B cell (primary cell): ENCODE measurements at regions not wholly inside any gene's neighbourhood (a gene's known extent, or its start where the extent isn't known, plus 50 kb on each side); places are given as distances from the start of the nearest gene placed in this dataset.

Experiments
- ATAC-seq: fragments of 200-7000 bp; cut with Tn5 transposase; one replicate; pipeline ENCODE4 v1.10.0; 2021; ENCODE audit warnings: low read depth, mild to moderate bottlenecking, moderate number of reproducible peaks, moderate library complexity
- CTCF ChIA-PET: fragments of 350-600 bp; sonication (Branson Sonifier 250); formaldehyde crosslinking; loops from one replicate; lab custom pipeline; 2021; ENCODE audit warnings: antibody characterized with exemption, inconsistent platforms; lab: Charles Lee
- POLR2A ChIA-PET: fragments of 350-600 bp; sonication (Branson Sonifier 250); formaldehyde crosslinking; loops from one replicate; lab custom pipeline; 2021; ENCODE audit warnings: antibody characterized with exemption; lab: Charles Lee
- DNase-seq: peaks from one replicate; pipeline ENCODE4 v3.0.0; 2013
- H2AFZ ChIP-seq: 2 replicates; pipeline ENCODE4 v1.6.1; 2012; ENCODE audit warnings: mild to moderate bottlenecking, low read depth, low read length; ENCODE audit not compliant: insufficient read depth, poor library complexity, severe bottlenecking
- H3K27ac ChIP-seq, 2 donors: 1 replicate in 1 of 2; 2 replicates in 1 of 2; pipeline ENCODE4 v1.5.1; 2012 to 2013; ENCODE audit warnings: low read length in 2 of 2, mild to moderate bottlenecking in 2 of 2, moderate library complexity in 1 of 2
- H3K27me3 ChIP-seq, 4 experiments: fragments of 200-600 bp in 1 of 4; sonication (generic) in 1 of 4; replicated peaks in 1 of 4; 1 replicate in 2 of 4; 2 replicates in 2 of 4; pipeline versions ENCODE4 v1.6.1 to v1.7.0; 2013 to 2016; ENCODE audit warnings: low read length in 3 of 4, mild to moderate bottlenecking in 2 of 4, mixed read lengths in 1 of 4, moderate library complexity in 1 of 4; ENCODE audit not compliant: insufficient read depth in 4 of 4, control insufficient read depth in 3 of 4; ENCODE audit errors: control extremely low read depth in 1 of 4
- H3K36me3 ChIP-seq, 2 experiments: replicated peaks in 1 of 2; 1 replicate in 1 of 2; 2 replicates in 1 of 2; pipeline versions ENCODE4 v1.6.1 to v1.7.1; 2013; ENCODE audit warnings: low read length in 1 of 2; ENCODE audit not compliant: insufficient read depth in 2 of 2, control insufficient read depth in 1 of 2; ENCODE audit errors: control extremely low read depth in 1 of 2, extremely low read depth in 1 of 2
- H3K4me1 ChIP-seq, 2 donors: fragments of 200-600 bp in 1 of 2; sonication (generic) in 1 of 2; 1 replicate in 1 of 2; 2 replicates in 1 of 2; pipeline versions ENCODE4 v1.5.1 to v1.6.1; 2013 to 2017; ENCODE audit warnings: low read length in 2 of 2; ENCODE audit not compliant: control insufficient read depth in 2 of 2, insufficient read depth in 2 of 2
- H3K4me2 ChIP-seq: replicated peaks from 2 replicates; pipeline ENCODE3; 2012; ENCODE audit warnings: mild to moderate bottlenecking, low read depth, low read length; ENCODE audit not compliant: poor library complexity, severe bottlenecking
- H3K4me3 ChIP-seq, 5 experiments: fragments of 200-600 bp in 1 of 5; sonication (generic) in 1 of 5; 1 replicate in 3 of 5; 2 replicates in 2 of 5; pipeline versions ENCODE4 v1.5.1 to v1.7.0; 2011 to 2016; ENCODE audit warnings: low read length in 4 of 5, mild to moderate bottlenecking in 4 of 5, low read depth in 2 of 5, control low read depth in 1 of 5, moderate library complexity in 1 of 5; ENCODE audit not compliant: insufficient read depth in 1 of 5; ENCODE audit errors: control extremely low read depth in 1 of 5, extremely low read depth in 1 of 5
- H3K79me2 ChIP-seq: fragments of 200-600 bp; sonication (generic); one replicate; pipeline ENCODE4 v1.6.0; 2016; ENCODE audit warnings: low read length; ENCODE audit not compliant: control insufficient read depth, insufficient read depth
- H3K9ac ChIP-seq: fragments of 200-600 bp; sonication (generic); 2 replicates; pipeline ENCODE4 v1.6.1; 2017; ENCODE audit warnings: mild to moderate bottlenecking, low read length, moderate library complexity
- H3K9me3 ChIP-seq, 3 donors: one replicate each; pipeline versions ENCODE4 v1.6.1 to v1.7.1; 2013; ENCODE audit warnings: low read length in 2 of 3; ENCODE audit not compliant: control insufficient read depth in 2 of 3, insufficient read depth in 1 of 3; ENCODE audit errors: control extremely low read depth in 1 of 3
- H4K20me1 ChIP-seq: 2 replicates; pipeline ENCODE4 v1.6.0; 2012; ENCODE audit warnings: mild to moderate bottlenecking, low read length; ENCODE audit not compliant: insufficient read depth, control insufficient read depth, poor library complexity, severe bottlenecking
- H3K27ac Mint-ChIP-seq: one replicate; pipeline ENCODE4 v1.8.0; 2021; ENCODE audit warnings: mixed read lengths
- H3K27me3 Mint-ChIP-seq: one replicate; pipeline ENCODE4 v1.8.0; 2021; ENCODE audit warnings: mixed read lengths
- H3K4me1 Mint-ChIP-seq: one replicate; pipeline ENCODE4 v1.8.0; 2021; ENCODE audit warnings: mixed read lengths
- H3K4me3 Mint-ChIP-seq: one replicate; pipeline ENCODE4 v1.8.0; 2021; ENCODE audit warnings: mixed read lengths
- H3K9me3 Mint-ChIP-seq: one replicate; pipeline ENCODE4 v1.8.0; 2022; ENCODE audit warnings: mixed read lengths; ENCODE audit not compliant: insufficient read depth
- EZH2 ChIP-seq: IDR thresholded peaks from 2 replicates; pipeline ENCODE4 v1.6.1; 2012; ENCODE audit warnings: borderline replicate concordance, low read depth, mild to moderate bottlenecking, moderate library complexity, low read length; ENCODE audit not compliant: insufficient read depth, poor library complexity, severe bottlenecking
- WGBS: methylation state at CpG from one replicate; pipeline ENCODE4 v1.1.5; 2013; ENCODE audit warnings: missing lambda C conversion rate; ENCODE audit not compliant: insufficient coverage; 5-methylcytosine and 5-hydroxymethylcytosine counted together
- intact Hi-C: fragments of 100-400 bp; cut with micrococcal nuclease; formaldehyde crosslinking; loops from one replicate; pipeline ENCODE4 v1.10.0; 2022
- TF ChIP-seq, protein P1 (sequence below): fragments of 200-600 bp; IDR thresholded peaks from one replicate; pipeline ENCODE4 v1.8.0; 2022; ENCODE audit warnings: antibody characterized with exemption, mild to moderate bottlenecking

DNA sequence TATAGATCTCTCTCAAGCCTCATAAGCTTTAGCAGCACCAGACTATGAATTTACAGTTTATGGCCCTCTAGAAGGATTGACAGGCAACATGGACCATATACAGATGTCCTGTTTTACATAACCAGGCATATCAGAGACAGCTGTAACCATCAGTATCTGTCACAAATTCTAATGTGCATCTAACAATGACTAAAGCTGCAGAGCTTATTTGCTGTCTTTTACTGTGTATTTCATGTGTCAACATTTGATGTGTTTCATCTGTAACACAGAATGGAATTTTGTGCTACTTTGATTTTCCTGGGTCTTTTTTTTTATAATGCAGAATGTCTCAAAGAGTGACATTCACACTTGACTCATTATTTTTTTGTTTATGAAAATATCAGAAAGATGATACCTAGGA, 348.3 kb downstream of the SLC16A7 start:
- no peak overlapping the region for H3K9ac ChIP-seq
- H3K9me3 ChIP-seq, result no peaks in the 10 kb centered on the region
- no peaks in the 10 kb centered on the region for H3K4me1 ChIP-seq
- Mint-ChIP-seq H3K4me3 (no peak overlapping the region), H3K9me3 (no peaks in the 10 kb centered on the region), H3K4me1 (no peaks in the 10 kb centered on the region), H3K27me3 (no peaks in the 10 kb centered on the region), H3K27ac (no peak overlapping the region)
- H3K4me3 ChIP-seq, result no peak overlapping the region
- H3K4me2 ChIP-seq, result no peak overlapping the region
- intact Hi-C loops, result no loop called here
- ChIA-PET CTCF (no interaction called here), POLR2A (no interaction called here)
- TF ChIP-seq, protein P1, sequence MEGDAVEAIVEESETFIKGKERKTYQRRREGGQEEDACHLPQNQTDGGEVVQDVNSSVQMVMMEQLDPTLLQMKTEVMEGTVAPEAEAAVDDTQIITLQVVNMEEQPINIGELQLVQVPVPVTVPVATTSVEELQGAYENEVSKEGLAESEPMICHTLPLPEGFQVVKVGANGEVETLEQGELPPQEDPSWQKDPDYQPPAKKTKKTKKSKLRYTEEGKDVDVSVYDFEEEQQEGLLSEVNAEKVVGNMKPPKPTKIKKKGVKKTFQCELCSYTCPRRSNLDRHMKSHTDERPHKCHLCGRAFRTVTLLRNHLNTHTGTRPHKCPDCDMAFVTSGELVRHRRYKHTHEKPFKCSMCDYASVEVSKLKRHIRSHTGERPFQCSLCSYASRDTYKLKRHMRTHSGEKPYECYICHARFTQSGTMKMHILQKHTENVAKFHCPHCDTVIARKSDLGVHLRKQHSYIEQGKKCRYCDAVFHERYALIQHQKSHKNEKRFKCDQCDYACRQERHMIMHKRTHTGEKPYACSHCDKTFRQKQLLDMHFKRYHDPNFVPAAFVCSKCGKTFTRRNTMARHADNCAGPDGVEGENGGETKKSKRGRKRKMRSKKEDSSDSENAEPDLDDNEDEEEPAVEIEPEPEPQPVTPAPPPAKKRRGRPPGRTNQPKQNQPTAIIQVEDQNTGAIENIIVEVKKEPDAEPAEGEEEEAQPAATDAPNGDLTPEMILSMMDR, result no peak
- TF ChIP-seq EZH2, result no peak
- H3K79me2 ChIP-seq, result no peaks in the 10 kb centered on the region
- no peaks in the 10 kb centered on the region for H4K20me1 ChIP-seq
- no peaks in the 10 kb centered on the region for H3K27me3 ChIP-seq
- no peak overlapping the region for H2AFZ ChIP-seq
- ATAC-seq (no peak), DNase-seq (no peak)
- no peaks in the 10 kb centered on the region for H3K36me3 ChIP-seq
- H3K27ac ChIP-seq, result no peak overlapping the region

DNA sequence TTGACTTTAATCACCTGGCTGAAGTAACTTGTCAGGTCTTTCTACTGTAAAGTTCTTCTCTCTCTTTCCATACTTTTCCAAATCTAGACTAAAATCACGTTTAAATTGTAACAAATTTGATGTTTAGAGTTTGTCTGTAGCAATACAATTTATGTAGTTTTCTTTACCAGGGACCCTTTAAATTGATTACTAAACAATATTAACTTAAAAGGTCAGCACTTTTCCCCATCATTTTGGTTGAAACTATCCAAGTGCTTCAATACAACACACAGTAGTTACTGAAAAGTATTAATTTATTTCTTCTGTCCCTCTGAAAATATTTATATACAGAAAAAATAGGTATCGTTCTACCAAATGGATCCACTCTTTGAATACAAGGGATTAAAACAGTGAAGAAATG, 350.8 kb downstream of the SLC16A7 start:
- no peak overlapping the region for H3K4me2 ChIP-seq
- no peaks in the 10 kb centered on the region for H3K79me2 ChIP-seq
- ATAC-seq (no peak), DNase-seq (no peak)
- TF ChIP-seq EZH2, result no peak
- TF ChIP-seq, protein P1, result no peak
- CTCF ChIA-PET, result no interaction called here
- no peak overlapping the region for H3K27ac ChIP-seq
- no CpG with 5 or more reads among the region's 2 CpGs for WGBS
- Mint-ChIP-seq H3K4me3 (no peak overlapping the region), H3K9me3 (no peaks in the 10 kb centered on the region), H3K27me3 (no peaks in the 10 kb centered on the region), H3K27ac (no peak overlapping the region), H3K4me1 (no peaks in the 10 kb centered on the region)
- H3K4me3 ChIP-seq, result no peak overlapping the region
- no peak overlapping the region for H3K9ac ChIP-seq
- H3K9me3 ChIP-seq, result no peaks in the 10 kb centered on the region
- H2AFZ ChIP-seq, result no peak overlapping the region
- no peaks in the 10 kb centered on the region for H3K4me1 ChIP-seq
- H3K27me3 ChIP-seq, result no peaks in the 10 kb centered on the region
- intact Hi-C loops, result no loop called here
- no peaks in the 10 kb centered on the region for H3K36me3 ChIP-seq
- POLR2A ChIA-PET, result no interaction called here
- H4K20me1 ChIP-seq, result no peaks in the 10 kb centered on the region
